ENCODE measurements at regions not wholly inside any gene's neighbourhood (a gene's known extent, or its start where the extent isn't known, plus 50 kb on each side); places are given as distances from the start of the nearest gene placed in this dataset.
"Not testable (repeated sequence)": the region's sequence is repeated elsewhere in the genome, so short reads cannot be mapped to it uniquely, and the experiment has no call there.

DNA sequence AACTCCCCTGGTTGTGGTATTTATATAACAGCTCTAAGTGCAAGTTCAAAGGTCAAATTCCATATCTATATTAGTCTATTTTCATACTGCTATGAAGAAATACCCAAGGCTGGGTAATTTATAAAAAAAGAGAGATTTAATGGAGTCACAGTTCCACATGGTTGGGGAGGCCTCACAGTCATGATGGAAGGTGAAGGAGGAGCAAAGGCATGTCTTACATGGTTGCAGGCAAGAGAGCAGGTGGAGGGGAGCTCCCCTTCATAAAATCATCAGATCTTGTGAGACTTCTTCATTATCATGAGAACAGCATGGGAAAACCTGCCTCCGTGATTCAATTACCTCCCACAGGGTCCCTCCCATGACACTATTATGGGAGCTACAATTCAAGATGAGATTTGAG lies 179.6 kb upstream of the FBXO11 start:
- Histone ChIP-seq H3K27ac (ENCODE audit: low read depth, low read length) (no peak overlapping the region), H3K9me3 (ENCODE audit: control insufficient read depth, insufficient read depth, low read length) (no peaks in the 10 kb centered on the region; the same call in 1 of the 2 replicates), H3K27me3 (ENCODE audit: control insufficient read depth, insufficient read depth, low read length) (peaks cover 8% of the 10 kb centered on the region), H3K4me3 (ENCODE audit: low read depth, low read length) (no peak overlapping the region)
- no peak for DNase-seq (ENCODE audit: low read depth, low spot score)
- ChIA-PET CTCF (interaction anchor here (1.9 kb wide), 1 partner anchor 21 kb away, joined by 7 read pairs; no protein-coding TSS in a partner anchor), POLR2A (no interaction called here)
- no peak for TF ChIP-seq CTCF (IDR thresholded peaks at IDR 0.05; ENCODE audit: low read depth, low read length)

DNA sequence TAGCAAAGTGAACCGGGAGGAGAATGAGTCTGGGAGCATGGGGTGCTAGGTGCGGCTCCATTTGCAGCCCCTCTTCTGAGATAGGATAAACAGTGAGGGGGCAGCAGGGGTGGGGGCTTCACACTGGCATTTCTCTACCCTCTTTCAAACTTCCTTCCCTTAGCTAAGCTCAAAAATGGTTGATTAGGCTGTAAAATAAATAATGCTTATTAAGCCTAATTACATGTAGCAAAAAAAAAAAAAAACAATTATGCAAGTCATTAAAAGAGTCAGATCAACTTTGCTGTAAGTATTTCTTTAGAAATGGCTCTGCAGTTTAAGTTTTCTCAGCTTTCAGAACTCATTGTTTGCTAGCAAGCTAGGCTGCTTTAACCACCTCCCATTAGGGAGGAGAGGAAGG lies 182.7 kb upstream of the FBXO11 start:
- Histone ChIP-seq H3K9me3 (ENCODE audit: control insufficient read depth, insufficient read depth, low read length) (no peaks in the 10 kb centered on the region; the same call in 1 of the 2 replicates), H3K4me3 (ENCODE audit: low read depth, low read length) (no peak overlapping the region), H3K27me3 (ENCODE audit: control insufficient read depth, insufficient read depth, low read length) (peaks cover 3% of the 10 kb centered on the region), H3K27ac (ENCODE audit: low read depth, low read length) (no peak overlapping the region)
- DNase-seq (ENCODE audit: low read depth, low spot score), result no peak
- POLR2A ChIA-PET, result no interaction called here
- TF ChIP-seq CTCF (IDR thresholded peaks at IDR 0.05; ENCODE audit: low read depth, low read length), result no peak
- CTCF ChIA-PET, result interaction anchor here (0.6 to 2.1 kb wide), 5 partner anchors 18 to 513 kb away, joined by 3 to 9 read pairs (median 3); no protein-coding TSS in a partner anchor

DNA sequence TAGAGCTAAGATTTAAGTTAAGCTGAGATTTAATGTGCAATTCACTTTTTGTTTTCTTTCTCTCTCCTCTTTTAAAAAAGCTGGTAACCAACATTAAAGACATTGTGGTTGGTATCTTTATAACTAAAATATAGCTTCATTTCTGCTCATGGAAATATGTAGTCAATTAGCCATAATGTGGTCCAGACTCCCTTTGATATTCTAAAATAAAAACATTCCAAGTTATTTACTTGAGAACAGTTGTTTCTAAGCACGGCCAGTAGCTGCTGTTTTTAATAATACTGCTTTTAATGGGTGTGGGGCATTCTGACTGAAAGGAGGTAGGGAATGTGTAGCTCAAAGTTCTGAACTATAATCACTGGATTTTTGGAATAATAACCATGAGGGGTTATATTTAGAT lies 183.3 kb upstream of the FBXO11 start:
- TF ChIP-seq CTCF (IDR thresholded peaks at IDR 0.05; ENCODE audit: low read depth, low read length), result no peak
- H3K4me3 ChIP-seq (ENCODE audit: low read depth, low read length), result no peak overlapping the region
- no peak for DNase-seq (ENCODE audit: low read depth, low spot score)
- CTCF ChIA-PET, result interaction anchor here (1.0 to 2.1 kb wide), 3 partner anchors 17 to 381 kb away, joined by 3 to 9 read pairs (median 3); no protein-coding TSS in a partner anchor
- H3K27ac ChIP-seq (ENCODE audit: low read depth, low read length), result no peak overlapping the region
- peaks cover 3% of the 10 kb centered on the region for H3K27me3 ChIP-seq (ENCODE audit: control insufficient read depth, insufficient read depth, low read length)
- POLR2A ChIA-PET, result no interaction called here
- H3K9me3 ChIP-seq (ENCODE audit: control insufficient read depth, insufficient read depth, low read length), result no peaks in the 10 kb centered on the region; the same call in 1 of the 2 replicates

- POLR2A ChIA-PET, result no interaction called here
- no peaks in the 10 kb centered on the region; the same call in 1 of the 2 replicates for H3K9me3 ChIP-seq (ENCODE audit: control insufficient read depth, insufficient read depth, low read length)
- DNase-seq (ENCODE audit: low read depth, low spot score), result no peak
- CTCF ChIA-PET, result interaction anchor here (0.7 to 4.7 kb wide), 2 partner anchors 14 to 79 kb away, joined by 3 to 17 read pairs; no protein-coding TSS in a partner anchor
- no peak overlapping the region for H3K4me3 ChIP-seq (ENCODE audit: low read depth, low read length)
- H3K27ac ChIP-seq (ENCODE audit: low read depth, low read length), result no peak overlapping the region
- TF ChIP-seq CTCF (IDR thresholded peaks at IDR 0.05; ENCODE audit: low read depth, low read length), result no peak
- H3K27me3 ChIP-seq (ENCODE audit: control insufficient read depth, insufficient read depth, low read length), result no peaks in the 10 kb centered on the region
Measured at GRCh38 chr2:48092846-48093803, 186.8 kb upstream of the FBXO11 start.

- CTCF ChIA-PET, result interaction anchor here (1.4 kb wide), 1 partner anchor 10 kb away, joined by 4 read pairs; no protein-coding TSS in a partner anchor
- H3K27me3 ChIP-seq (ENCODE audit: control insufficient read depth, insufficient read depth, low read length); DNase-seq (ENCODE audit: low read depth, low spot score); H3K9me3 ChIP-seq (ENCODE audit: control insufficient read depth, insufficient read depth, low read length); H3K4me3 ChIP-seq (ENCODE audit: low read depth, low read length); POLR2A ChIA-PET; H3K27ac ChIP-seq (ENCODE audit: low read depth, low read length): not testable (repeated sequence)
Measured at GRCh38 chr2:48096765-48097164, 190.5 kb upstream of the FBXO11 start.
